ENCODE measurements at regions not wholly inside any gene's neighbourhood (a gene's known extent, or its start where the extent isn't known, plus 50 kb on each side); places are given as distances from the start of the nearest gene placed in this dataset.
A peak's percentile ranks its signal among the peaks of the same experiment; 100 is the strongest.
"Not testable (repeated sequence)": the region's sequence is repeated elsewhere in the genome, so short reads cannot be mapped to it uniquely, and the experiment has no call there.

- no peak for DNase-seq
These were observed 126.2 kb downstream of the KLF6 start for GRCh38 chr10:3658766-3659165.

DNA sequence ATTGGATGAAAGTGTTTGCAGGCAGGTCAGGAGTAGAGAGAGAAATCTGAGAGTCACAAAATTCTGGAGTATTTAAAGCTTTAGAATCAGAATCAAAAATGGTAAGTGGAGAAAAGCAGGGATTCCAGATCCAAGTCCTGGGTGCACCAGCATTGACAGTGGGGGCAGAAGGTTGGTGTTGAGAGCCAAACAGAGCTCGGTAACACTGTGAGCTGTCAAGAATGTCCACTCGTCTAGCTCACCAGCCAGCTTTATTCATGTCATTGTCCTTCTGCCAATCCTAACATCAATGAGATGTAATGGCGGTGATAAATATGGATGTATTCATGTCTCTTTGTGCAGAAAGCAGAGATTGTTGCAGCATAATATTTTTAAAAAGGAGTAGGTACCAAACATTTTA lies 128.8 kb downstream of the KLF6 start:
- no peak for DNase-seq

GRCh38 chr10:3655528-3655927 lies 129.5 kb downstream of the KLF6 start:
- DNase-seq: no peak

GRCh38 chr10:3654980-3655379 lies 130.0 kb downstream of the KLF6 start:
- DNase-seq: no peak

DNA sequence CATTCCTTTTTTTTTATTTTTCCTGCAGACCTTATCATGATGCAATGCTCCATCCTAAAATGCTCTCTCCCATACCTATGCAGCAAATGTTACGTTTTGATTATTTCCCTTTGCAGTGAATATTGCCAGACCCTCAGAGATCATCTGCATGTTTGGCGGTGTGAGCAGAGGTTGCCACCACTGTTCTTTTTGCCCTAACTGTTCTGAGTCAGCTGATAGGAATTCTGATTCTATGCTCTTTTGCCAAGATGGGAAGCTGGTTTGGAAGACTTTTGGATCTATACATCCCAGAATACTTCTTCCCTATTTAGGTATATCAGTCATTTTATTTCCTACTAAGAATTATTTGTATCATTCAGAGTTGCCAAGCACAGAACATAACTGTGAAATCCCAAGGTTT lies 130.5 kb downstream of the KLF6 start:
- no peak for DNase-seq

- DNase-seq: not testable (repeated sequence)
These were observed 131.7 kb downstream of the KLF6 start for GRCh38 chr10:3653303-3653702.

DNA sequence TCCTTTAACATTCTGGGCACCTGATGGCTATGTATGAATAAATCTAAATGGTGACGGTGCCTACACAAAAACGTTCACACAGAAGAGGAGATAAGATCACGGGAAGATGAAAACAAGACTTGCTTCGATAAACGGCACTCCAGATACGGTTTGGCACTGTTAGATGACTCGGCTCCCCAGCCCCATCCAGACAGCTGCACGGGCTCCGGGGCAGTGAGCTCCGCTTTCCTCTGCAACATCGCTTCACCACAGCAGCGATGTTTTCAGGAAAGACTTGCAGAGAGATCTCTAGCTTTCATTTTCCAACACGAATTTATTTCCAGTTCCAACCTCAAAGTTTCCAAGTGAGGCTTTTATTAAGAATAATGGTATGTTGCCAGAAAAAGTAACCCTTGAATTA lies 132.1 kb downstream of the KLF6 start:
- no peak for DNase-seq

DNA sequence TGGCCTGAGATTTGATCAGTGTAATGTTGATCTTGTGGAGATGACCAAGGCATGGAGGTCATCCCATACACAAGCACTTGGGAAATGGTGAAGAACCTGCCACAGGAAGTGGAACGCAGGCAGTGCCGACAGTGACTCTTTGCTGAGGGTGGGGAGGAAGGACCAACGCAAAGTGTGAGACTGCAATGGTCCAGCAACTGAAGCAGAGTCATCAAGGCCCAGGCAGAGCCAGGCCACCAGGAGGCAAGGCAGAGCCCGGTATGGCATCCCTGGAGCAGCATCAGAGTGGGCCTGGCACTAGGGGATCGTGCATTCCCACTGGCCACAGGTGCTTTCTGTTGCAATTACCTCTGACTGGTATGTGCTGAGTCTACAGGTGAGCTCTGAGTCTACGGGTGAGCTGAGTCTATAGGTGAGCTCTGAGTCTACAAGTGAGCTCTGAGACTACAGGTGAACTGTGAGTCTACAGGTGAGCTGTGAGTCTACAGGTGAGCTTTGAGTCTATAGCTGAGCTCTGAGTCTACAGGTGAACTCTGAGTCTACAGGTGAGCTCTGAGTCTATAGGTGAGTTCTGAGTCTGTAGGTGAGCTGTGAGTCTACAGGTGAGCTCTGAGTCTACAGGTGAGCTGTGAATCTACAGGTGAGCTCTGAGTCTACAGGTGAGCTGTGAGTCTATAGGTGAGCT lies 132.9 kb downstream of the KLF6 start:
- no peak for DNase-seq

DNA sequence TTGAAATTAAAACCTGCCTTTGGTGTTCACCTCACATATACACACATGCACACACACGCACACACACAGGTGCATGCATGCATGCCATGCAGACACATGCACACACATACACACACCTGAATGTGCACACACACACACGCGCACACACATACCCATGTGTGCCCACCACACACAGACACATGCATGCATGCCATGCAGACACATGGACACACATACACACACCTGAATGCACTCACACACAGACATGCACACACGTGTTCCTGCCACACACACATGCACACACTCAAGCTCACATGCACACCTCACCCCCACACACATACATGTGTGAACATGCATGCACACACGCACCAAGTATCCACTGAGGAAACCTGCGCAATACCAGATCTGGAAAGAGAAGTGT lies 136.4 kb downstream of the KLF6 start:
- DNase-seq: no peak

- DNase-seq: no peak
These were observed 136.8 kb downstream of the KLF6 start for GRCh38 chr10:3648170-3648569.

GRCh38 chr10:3647074-3647473 lies 137.9 kb downstream of the KLF6 start:
- no peak for DNase-seq

DNA sequence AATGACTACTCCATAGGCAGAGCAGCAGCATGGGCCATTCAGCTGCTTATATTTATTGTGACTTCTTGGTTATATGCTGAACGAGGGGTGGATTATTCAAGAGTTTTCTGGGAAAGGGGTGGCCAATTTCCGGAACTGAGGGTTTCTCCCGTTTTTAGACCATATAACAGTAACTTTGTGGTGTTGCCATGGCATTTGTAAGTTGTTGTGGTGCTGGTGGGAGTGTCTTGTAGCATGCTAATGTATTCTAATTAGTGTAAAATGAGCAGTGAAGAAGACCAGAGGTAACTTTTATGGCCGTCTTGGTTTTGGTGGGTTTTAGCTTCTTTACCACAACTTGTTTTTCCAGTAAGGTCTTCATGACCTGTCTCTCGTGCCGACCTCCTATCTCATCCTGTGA lies 139.6 kb downstream of the KLF6 start:
- no peak for DNase-seq

DNA sequence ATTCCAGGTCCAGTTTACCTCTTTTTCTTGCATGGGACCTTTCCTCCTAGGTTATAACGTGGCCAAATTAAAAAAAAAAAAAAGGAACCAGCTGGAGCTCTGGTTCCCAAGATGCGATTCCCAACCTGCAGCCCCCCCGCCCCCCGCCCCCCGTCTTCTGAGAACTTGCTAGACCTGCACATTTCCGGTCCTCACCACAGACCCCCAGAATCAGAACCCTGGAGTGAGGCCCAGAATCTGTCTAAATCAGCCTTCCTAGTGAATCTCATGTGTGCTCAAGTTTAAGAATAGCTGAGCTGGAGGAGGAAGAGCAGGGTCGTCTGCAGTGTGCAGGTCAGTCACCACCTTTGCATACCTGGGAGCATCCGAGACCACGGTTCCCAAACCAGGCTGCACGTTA lies 144.2 kb downstream of the KLF6 start:
- DNase-seq: no peak

GRCh38 chr10:3639546-3639945 lies 145.5 kb downstream of the KLF6 start:
- no peak for DNase-seq

DNA sequence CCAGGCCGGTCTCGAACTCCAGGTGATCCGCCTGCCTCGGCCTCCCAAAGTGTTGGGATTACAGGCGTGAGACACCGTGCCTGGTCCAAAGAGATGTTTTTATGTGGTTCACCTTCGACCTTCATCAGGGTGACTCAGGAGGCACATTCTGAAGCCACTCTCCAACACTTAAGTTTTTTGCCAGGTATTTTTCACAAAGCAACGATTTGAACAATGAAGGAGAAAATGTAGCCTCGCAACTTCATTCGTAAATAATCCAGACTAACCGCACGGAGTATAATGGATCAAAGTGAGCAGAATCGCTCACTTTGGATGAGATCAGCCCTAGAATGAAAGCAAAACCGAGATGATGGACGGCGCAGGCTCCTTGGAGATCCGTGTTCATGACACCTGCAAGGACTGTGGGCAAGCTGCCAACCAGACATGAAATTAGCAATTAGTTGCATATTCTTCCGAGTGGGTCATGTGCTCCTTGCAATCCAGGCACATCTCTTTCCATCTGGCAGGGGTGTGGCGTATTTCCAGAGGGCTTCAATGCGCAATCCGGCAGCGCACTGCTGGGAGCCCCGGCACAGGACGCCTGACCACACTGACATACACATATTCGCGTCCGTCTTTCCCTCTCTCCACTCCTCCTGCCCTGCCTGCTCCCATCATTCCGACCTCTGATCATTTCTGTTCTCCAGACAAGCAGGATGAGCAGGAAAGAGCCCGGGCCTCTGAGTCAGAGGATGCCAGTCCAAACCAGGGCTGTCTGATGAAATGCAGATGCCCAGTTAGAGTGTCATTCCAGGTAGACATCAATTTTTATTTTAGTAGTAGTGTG lies 148.4 kb downstream of the KLF6 start:
- peak; percentile 78 for DNase-seq

- DNase-seq: no peak
These were observed 149.3 kb downstream of the KLF6 start for GRCh38 chr10:3635697-3636096.

DNA sequence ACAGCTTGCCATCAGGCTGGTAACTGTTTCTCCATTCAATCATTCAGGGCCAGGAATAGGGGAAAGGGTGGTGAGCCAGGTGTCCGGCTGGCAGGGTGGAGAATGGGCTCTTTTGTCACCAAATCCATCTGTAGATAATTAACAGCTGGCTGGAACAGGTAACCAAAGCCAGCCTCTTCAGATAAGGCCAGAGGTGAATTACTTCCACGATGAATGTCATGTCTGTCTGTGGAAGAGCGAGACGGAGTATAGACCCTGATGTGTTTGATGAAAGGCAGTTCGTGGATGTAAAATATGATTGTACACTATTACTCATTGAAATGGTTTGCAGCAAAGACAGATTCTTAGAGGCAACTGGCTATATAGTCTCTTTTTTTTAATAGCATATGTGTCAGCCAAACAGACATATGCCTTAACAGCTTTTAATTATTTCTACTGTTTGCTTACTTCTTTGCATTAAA lies 149.8 kb downstream of the KLF6 start:
- no peak for DNase-seq

DNA sequence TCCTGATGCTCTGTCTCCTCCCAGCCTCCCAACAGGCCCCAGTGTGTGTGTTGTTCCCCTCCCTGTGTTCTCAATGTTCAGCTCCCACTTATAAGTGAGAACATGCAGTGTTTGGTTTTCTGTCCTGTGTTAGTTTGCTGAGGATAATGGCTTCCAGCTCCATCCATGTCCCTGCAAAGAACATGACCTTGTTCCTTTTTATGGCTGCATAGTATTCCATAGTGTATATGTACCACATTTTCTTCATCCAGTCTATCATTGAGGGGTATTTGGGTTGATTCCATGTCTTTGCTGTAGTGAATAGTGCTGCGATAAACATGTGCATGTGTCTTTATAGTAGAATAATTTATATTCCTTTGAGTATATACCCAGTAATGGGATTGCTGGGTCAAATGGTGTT lies 150.4 kb downstream of the KLF6 start:
- DNase-seq: not testable (repeated sequence)

GRCh38 chr10:3631701-3632330 lies 153.2 kb downstream of the KLF6 start:
- no peak for DNase-seq

DNA sequence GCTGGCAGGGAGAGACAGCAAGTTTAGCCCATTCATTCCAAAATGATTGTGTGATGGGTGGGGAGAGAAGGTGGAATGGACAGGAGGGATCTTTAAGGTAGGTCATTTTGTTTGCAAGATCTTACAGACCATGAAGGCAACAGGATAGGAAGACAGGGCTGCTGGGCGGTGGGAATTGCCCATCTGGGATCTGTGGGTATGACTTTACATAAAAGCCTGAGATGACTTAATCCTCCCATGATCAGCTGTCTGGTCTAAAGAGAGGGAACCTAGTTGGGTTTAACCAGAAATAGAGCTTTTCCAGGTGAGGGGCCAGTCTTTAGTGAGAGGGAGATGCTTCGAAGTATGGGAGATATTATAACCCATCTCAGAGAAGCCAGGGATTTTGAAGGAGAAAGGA lies 153.7 kb downstream of the KLF6 start:
- DNase-seq: no peak

GRCh38 chr10:3625959-3626751 lies 158.9 kb downstream of the KLF6 start:
- no peak for DNase-seq

GRCh38 chr10:3624367-3624766 lies 160.6 kb downstream of the KLF6 start:
- no peak for DNase-seq

DNA sequence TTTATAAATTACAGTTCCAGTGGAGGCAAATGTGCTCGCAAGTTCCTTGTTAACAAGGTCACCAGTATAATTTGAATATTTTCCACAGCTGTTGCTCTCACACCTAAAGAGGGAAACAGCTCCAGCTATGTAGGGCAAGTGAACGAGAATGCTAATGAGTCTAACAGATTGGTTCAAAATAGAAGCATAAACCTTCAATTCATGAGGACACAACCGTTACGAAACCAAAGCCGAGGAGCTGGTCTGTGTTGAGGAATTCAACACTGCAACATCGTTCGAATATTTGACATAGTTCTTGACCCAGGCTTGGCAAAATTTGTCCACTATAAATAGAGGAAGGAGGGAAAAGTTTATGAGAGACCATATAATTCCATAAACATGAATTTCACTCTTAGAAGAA lies 161.3 kb downstream of the KLF6 start:
- no peak for DNase-seq

Data from NCI-H2171 (cell line).